ENCODE measurements at regions not wholly inside any gene's neighbourhood (a gene's known extent, or its start where the extent isn't known, plus 50 kb on each side); places are given as distances from the start of the nearest gene placed in this dataset.

- TF ChIP-seq ZFP30 (CRISPR knock-in tag; IDR thresholded peaks at IDR 0.05), result no peak
- no peak for TF ChIP-seq TOX (CRISPR knock-in tag; IDR thresholded peaks at IDR 0.05; ENCODE audit: borderline replicate concordance)
- no peak for TF ChIP-seq ZC3H10 (CRISPR knock-in tag; IDR thresholded peaks at IDR 0.05)
- TF ChIP-seq OSR1 (CRISPR knock-in tag; IDR thresholded peaks at IDR 0.05), result no peak
- no peak for TF ChIP-seq CREB5 (CRISPR knock-in tag; IDR thresholded peaks at IDR 0.05; ENCODE audit: low read depth)
- TF ChIP-seq PPARA (CRISPR knock-in tag; IDR thresholded peaks at IDR 0.05; ENCODE audit: borderline replicate concordance), result no peak
- TF ChIP-seq GLIS3 (CRISPR knock-in tag; IDR thresholded peaks at IDR 0.05), result no peak
- TF ChIP-seq ZFP3 (CRISPR knock-in tag; IDR thresholded peaks at IDR 0.05), result no peak
- no peak for TF ChIP-seq ZNF8 (CRISPR knock-in tag; IDR thresholded peaks at IDR 0.05)
- TF ChIP-seq PATZ1 (CRISPR knock-in tag; IDR thresholded peaks at IDR 0.05; ENCODE audit: borderline replicate concordance), result no peak
- no peak for ATAC-seq
Observed at GRCh38 chr16:73608911-73609310, 561.0 kb upstream of the ZFHX3 start.

GRCh38 chr16:73605309-73605708 lies 557.4 kb upstream of the ZFHX3 start:
- TF ChIP-seq SNAI2 (CRISPR knock-in tag; IDR thresholded peaks at IDR 0.05) (no peak), ZC3H10 (CRISPR knock-in tag; IDR thresholded peaks at IDR 0.05) (no peak)
- ATAC-seq, result no peak

GRCh38 chr16:73601911-73602310 lies 554.0 kb upstream of the ZFHX3 start:
- TF ChIP-seq TSHZ2 (CRISPR knock-in tag; IDR thresholded peaks at IDR 0.05), result no peak
- no peak for TF ChIP-seq POU6F1 (CRISPR knock-in tag; IDR thresholded peaks at IDR 0.05; ENCODE audit: borderline replicate concordance, low read depth)
- TF ChIP-seq ZC3H10 (CRISPR knock-in tag; IDR thresholded peaks at IDR 0.05), result no peak
- TF ChIP-seq CSDC2 (CRISPR knock-in tag; IDR thresholded peaks at IDR 0.05), result no peak
- no peak for TF ChIP-seq ISL1 (CRISPR knock-in tag; IDR thresholded peaks at IDR 0.05)
- no peak for TF ChIP-seq OSR1 (CRISPR knock-in tag; IDR thresholded peaks at IDR 0.05)
- TF ChIP-seq ZNF70 (CRISPR knock-in tag; IDR thresholded peaks at IDR 0.05), result no peak
- TF ChIP-seq ZNF565 (CRISPR knock-in tag; conservative IDR thresholded peaks at IDR 0.05; ENCODE audit: low read depth), result no peak
- no peak for TF ChIP-seq ZNF8 (CRISPR knock-in tag; IDR thresholded peaks at IDR 0.05)
- TF ChIP-seq PPARA (CRISPR knock-in tag; IDR thresholded peaks at IDR 0.05; ENCODE audit: borderline replicate concordance), result no peak
- no peak for TF ChIP-seq TOX (CRISPR knock-in tag; IDR thresholded peaks at IDR 0.05; ENCODE audit: borderline replicate concordance)
- TF ChIP-seq SNAI2 (CRISPR knock-in tag; IDR thresholded peaks at IDR 0.05), result no peak
- TF ChIP-seq CREB5 (CRISPR knock-in tag; IDR thresholded peaks at IDR 0.05; ENCODE audit: low read depth), result no peak
- no peak for TF ChIP-seq PATZ1 (CRISPR knock-in tag; IDR thresholded peaks at IDR 0.05; ENCODE audit: borderline replicate concordance)
- no peak for TF ChIP-seq ZFP3 (CRISPR knock-in tag; IDR thresholded peaks at IDR 0.05)
- no peak for ATAC-seq

Measured in SK-N-SH treated with all-trans-retinoic acid at 6 μM for 48 hours (cell line).